22Rv1 (cell line): ENCODE measurements at regions not wholly inside any gene's neighbourhood (a gene's known extent, or its start where the extent isn't known, plus 50 kb on each side); places are given as distances from the start of the nearest gene placed in this dataset.
"Not testable (repeated sequence)": the region's sequence is repeated elsewhere in the genome, so short reads cannot be mapped to it uniquely, and the experiment has no call there.

Experiments used
- H3K27ac ChIP-seq: fragments of 450-650 bp; 2 replicates; pipeline ENCODE4 v1.5.1; 2017
- ZFX ChIP-seq: fragments of 450-650 bp; IDR thresholded peaks from 2 replicates; pipeline ENCODE4 v1.6.1; 2017; ENCODE audit warnings: antibody characterized with exemption, borderline replicate concordance
- TF ChIP-seq, protein P1 (sequence below): fragments of 450-650 bp; IDR thresholded peaks from 2 replicates; pipeline ENCODE4 v1.5.1; 2017; ENCODE audit warnings: mild to moderate bottlenecking

DNA sequence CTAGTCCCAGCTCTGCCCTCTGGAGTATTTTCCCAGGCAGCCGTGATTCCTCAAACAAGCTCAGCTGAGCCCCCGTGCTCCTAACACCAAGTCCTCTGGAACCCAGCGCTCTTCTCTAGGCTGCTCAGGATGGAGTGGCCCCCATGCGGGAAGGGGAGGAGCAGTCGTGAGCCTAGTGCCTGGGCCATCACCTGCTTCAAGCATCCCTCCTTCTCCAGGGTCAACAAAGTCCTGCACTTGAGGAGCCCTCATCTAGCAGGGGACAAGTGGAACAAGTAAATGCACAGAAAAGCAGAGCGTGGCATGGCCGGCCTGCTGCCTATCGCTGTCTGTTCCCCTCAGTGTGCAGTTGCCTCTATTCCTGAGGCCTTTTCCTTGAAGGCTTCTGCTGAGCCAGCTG is 168.6 kb downstream of the INHBB start:
- TF ChIP-seq ZFX: no peak
- TF ChIP-seq, protein P1, sequence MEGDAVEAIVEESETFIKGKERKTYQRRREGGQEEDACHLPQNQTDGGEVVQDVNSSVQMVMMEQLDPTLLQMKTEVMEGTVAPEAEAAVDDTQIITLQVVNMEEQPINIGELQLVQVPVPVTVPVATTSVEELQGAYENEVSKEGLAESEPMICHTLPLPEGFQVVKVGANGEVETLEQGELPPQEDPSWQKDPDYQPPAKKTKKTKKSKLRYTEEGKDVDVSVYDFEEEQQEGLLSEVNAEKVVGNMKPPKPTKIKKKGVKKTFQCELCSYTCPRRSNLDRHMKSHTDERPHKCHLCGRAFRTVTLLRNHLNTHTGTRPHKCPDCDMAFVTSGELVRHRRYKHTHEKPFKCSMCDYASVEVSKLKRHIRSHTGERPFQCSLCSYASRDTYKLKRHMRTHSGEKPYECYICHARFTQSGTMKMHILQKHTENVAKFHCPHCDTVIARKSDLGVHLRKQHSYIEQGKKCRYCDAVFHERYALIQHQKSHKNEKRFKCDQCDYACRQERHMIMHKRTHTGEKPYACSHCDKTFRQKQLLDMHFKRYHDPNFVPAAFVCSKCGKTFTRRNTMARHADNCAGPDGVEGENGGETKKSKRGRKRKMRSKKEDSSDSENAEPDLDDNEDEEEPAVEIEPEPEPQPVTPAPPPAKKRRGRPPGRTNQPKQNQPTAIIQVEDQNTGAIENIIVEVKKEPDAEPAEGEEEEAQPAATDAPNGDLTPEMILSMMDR: no peak
- no peak overlapping the region for H3K27ac ChIP-seq

DNA sequence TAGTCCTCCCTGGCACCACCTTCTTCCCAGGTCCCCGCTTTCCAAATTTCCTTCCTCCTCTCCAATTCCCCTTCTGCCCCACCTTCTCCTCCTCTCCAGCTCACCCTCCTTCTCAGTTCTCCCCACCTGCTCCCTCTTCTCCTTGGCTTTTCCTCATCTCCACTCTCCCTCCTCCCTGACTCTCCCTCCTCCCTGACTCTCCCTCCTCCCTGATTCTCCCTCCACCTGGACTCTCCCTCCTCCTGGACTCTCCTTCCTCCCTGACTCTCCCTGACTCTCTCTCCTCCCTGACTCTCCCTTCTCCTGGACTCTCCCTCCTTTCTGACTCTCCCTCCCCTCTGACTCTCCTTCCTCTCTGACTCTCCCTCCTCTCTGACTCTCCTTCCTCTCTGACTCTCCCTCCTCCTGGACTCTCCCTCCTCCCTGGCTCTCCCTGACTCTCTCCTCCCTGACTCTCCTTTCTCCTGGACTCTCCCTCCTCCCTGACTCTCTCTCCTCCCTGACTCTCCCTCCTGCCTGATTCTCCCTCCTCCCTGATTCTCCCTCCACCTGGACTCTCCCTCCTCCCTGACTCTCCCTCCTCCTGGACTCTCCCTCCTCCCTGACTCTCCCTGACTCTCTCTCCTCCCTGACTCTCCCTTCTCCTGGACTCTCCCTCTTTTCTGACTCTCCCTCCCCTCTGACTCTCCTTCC is 169.3 kb downstream of the INHBB start:
- not testable (repeated sequence) for H3K27ac ChIP-seq

GRCh38 chr2:120515759-120516678 is 170.1 kb downstream of the INHBB start:
- no peak overlapping the region for H3K27ac ChIP-seq
- TF ChIP-seq, protein P1: no peak
- no peak for TF ChIP-seq ZFX

GRCh38 chr2:120516679-120517314 is 170.9 kb downstream of the INHBB start:
- no peak for TF ChIP-seq ZFX
- TF ChIP-seq, protein P1: no peak
- H3K27ac ChIP-seq: no peak overlapping the region

GRCh38 chr2:120517751-120518469 is 172.0 kb downstream of the INHBB start:
- no peak overlapping the region for H3K27ac ChIP-seq
- TF ChIP-seq, protein P1: no peak

DNA sequence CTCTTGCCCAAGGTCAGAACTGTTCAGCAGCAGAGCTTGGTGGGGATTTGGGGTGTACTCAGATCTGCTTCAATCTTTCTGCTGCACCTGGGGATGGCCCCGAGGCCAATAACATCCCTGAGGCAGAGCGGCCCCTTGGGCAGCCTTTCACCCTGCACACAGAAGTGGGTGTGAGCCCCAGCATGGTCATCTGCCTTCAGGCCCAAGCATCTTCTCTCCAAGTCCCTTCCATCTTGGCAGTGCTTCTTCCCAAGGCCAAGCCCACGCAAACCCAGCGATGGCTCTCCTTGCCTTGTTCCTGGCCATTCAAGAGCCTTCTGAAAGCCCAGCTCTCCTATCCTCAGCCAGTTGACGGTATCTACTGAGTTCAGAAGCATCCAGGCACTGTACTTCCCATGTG is 172.9 kb downstream of the INHBB start:
- TF ChIP-seq ZFX: no peak
- TF ChIP-seq, protein P1: no peak
- H3K27ac ChIP-seq: no peak overlapping the region

DNA sequence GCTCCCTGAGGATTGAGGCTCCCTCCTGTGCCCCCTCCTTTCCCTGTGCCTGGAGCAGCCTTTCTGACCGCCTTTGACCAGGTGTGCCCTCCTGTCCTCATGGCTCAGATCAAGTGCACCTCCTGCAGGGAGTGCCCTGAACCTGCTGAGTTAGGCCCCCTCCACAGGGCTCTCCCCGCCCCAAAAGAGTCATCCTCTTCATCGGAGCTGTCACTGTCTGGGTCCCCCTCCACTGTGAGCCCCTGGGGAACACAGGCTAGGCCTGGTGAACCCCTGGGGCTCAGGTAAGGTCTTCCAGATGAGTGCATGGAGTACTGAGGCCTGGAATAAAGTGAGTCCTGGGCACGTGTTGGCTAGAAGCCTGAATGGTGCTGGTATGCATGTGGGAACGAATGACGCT is 173.5 kb downstream of the INHBB start:
- no peak for TF ChIP-seq ZFX
- TF ChIP-seq, protein P1: no peak
- H3K27ac ChIP-seq: no peak overlapping the region
